NCI-H2196 (cell line): ENCODE measurements at regions not wholly inside any gene's neighbourhood (a gene's known extent, or its start where the extent isn't known, plus 50 kb on each side); places are given as distances from the start of the nearest gene placed in this dataset.
A peak's percentile ranks its signal among the peaks of the same experiment; 100 is the strongest.
"Not testable (repeated sequence)": the region's sequence is repeated elsewhere in the genome, so short reads cannot be mapped to it uniquely, and the experiment has no call there.

Source experiments
- DNase-seq: peaks from one replicate; lab custom pipeline; 2025; ENCODE audit not compliant: unreplicated experiment; lab: John Stamatoyannopoulos, UW

DNA sequence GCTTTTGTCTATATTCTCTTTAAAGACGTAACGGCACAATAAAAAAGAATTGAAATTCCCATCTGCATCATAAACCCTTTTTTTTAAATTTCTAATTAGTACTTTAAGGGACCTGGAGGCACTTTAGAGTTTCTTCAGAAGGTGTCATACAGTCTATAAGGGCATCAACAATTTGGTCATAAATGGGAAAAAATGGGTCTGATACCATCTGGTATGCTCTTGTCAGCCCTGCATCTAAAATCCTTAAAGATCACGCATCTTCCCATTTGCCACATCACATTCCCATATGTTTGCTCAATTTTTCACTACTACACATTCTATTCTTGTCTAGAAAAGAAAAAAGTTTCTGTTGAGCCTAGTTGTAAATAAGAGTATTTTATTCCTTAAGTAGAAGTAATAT, 53.8 kb downstream of the COX7C start:
- DNase-seq: no peak

DNA sequence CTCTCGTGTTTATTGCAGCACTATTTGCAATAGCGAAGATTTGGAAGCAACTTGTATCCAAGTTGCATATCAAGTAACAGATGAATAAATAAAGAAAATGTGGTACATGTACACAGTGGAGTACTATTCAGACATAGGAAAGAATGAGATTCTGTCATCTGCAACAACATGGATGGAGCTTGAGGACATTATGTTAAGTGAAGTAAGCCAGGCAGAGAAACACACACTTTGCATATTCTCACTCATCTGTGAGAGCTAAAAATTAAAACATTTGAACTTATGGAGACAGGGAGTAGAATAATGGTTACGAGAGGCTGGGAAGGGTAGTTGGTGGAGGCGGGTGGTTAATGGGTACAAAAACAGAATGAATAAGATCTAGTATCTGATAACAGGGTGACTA, 56.3 kb downstream of the COX7C start:
- DNase-seq: no peak

DNA sequence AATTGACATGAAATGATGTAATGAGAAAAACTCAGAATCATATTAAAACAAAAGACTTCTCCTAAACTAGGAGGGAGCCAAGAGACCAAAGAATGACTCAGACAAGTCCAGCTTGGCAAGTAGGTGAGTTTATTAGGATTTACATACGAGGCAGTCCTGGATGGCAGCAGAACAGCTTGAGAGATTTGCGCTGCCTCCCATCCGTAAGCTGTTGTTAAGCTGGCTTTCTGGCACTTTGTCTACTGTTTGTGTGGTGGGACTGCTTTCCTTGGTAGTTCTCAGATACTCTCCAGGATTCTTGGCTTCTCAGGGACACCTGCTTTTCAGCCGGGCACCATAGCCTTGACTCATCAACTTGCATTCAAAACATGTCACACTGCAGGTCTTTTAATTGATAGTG, 57.6 kb downstream of the COX7C start:
- DNase-seq: no peak

DNA sequence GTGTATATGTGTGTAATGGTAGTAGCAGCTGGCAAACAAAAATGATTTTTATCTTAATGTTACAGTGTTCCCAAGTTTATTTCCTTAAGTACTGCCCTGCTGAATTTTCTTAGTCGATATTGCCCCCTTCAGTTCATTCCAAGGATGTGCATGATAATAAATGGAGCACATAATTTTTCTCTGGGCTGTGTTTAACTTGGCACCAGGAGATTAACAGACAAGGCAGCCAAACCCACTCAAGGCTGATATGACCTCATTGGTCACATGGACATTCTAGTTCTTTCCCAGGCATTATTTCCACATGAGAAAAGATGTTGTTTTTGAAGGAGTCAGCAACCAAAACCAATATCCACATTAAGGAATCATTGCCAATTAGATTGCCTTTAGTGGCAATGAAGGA, 61.8 kb downstream of the COX7C start:
- peak; percentile 37 for DNase-seq

DNA sequence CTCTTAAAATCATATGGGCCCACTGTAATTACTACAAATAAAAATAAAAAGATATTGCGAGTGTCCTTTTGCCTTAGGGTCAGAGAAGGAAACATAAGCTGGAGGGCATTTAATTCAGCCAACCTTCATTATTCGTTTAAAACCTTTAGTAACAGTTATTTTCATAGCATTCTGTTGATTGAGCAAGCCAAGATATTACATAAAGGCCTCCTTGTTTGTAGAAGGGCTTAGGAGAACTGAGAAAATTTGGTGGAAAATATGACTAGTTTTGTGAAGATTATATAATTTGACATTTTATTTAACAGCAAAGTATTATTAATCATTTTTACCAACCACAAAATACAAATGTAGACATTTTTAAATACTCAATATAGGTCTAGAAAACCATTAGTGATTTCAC, 62.2 kb downstream of the COX7C start:
- no peak for DNase-seq

DNA sequence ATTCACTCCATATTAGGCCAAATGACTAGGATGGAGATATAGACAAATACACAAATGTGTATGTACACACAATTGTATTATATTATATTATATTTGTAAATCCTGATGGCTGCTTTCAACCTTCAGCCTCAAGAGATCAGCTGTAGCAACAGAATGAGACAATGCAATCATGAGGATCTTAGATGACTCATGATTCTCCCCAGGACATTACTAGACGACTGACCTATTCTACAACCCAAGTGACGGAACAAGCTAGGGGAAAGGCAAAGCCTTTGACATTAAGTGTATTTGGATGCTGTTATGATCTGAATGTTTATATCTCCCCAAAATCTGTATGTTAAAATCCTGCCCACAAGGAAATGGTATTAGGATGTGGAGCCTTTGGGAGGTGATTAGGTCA, 66.5 kb downstream of the COX7C start:
- DNase-seq: no peak

DNA sequence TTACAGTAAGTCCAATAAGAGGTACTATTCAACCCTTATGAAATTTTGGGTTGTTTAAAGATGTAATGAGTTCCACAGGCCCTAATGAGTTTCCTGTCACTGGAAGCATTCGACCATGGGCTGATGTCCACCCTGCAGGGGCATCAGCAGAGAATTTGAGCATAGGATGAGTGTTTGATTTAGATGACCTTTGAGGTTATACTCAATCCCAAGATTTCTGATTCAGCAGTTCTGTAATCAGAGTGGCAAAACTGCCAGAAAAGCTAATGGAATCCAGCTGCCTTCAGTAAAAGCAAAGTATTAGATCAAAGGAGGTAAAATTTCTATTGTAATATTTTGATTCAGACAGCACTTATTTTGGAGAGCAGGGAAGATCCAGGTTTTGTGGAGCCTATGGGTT, 68.3 kb downstream of the COX7C start:
- DNase-seq: no peak

DNA sequence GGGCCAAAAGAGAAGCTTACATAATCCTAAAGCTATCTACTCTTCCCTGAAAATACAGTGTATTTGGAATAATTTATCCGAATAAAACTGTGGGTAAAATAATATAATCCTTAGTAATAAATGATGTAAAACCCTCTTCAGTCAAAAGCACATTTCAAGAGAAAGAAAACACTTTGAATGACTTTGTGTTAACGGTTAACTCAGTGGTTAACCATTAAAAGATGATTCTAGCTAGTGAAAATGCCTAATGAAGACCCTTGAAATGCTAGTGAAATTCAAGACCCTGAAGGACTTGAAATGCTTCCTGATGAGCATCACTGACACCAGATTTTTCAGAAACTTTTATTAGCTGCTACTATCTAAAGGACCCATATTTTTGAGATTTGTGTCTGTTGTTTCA, 70.7 kb downstream of the COX7C start:
- DNase-seq: no peak

DNA sequence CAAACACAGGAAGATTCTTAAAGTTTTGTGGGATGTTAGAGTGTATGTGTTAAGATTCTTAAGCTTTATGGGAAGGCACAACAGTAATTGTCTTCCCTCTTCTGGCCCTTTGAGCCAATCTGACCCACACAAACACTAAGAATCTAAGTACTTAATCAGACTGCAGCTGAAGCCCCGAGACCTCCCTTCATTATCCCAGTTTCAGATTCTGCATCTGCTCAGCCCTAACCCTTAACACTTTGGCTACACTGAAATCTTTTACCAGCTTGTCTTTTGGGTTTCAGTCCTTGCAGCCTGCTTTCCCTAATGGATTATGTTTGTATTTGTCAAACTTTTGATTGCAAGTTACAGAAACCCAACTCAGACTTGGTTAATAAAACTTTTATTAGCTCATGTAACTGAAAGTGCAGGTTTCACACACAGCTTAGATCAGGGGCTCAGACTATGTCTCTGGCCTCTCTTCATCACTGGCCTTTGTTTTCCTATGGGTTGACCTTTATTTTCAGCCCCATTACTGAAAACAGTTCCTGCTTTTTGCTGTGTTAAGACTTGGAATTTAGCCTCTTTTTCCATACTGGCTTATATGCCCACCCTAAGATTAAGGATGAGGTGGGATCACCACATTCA, 71.5 kb downstream of the COX7C start:
- DNase-seq: no peak

DNA sequence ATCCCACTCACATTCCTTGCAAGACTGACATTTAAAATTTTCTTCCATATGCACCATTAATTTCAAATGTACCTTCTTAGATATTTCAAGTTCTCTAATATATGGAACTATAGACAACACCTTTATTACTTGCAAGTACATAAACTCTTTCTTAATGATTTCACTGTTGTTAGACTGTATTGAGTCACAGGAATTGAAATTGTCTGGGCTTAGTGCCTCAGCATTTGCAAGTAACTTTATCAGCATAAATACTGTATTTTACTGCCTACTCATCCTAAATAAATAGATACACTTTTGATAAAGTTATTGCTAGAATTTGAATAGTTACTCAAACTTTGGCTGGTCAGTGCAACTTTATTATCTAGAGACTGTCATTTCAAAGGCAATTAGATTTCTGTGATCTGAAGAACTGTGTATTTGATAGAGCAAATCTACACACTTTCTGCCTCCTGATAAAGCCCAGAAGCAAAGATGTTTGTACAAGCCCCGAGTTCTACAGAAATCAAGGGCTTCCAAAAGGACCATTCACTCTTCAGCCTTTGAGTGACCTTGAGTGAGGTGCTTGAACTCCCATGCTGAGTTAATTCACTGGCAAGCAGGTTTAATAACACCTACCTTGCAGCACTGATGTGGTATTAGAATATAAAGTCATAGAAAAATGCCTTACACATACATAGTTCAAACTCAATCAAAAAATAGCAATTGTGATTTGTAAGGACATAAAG, 91.6 kb downstream of the COX7C start:
- DNase-seq: no peak

DNA sequence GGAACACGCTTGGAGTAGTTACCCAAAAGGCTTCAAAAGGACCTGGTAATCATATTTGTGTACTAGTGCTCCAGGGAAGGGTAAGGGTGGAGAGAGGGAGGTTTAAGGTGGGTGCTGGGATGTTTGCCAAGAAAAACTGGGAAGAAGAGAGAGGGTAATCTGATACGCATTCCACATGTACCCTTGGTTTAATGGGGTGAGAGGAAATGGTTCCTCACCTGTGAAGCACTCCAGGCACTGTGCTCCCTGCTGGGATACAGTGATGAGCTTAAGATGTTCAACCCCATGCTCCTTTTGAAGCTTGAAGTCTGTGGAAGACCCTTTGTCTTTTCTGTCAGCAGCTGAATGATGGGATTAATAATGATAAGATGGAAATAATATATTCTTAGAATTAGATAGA, 98.4 kb downstream of the COX7C start:
- no peak for DNase-seq

DNA sequence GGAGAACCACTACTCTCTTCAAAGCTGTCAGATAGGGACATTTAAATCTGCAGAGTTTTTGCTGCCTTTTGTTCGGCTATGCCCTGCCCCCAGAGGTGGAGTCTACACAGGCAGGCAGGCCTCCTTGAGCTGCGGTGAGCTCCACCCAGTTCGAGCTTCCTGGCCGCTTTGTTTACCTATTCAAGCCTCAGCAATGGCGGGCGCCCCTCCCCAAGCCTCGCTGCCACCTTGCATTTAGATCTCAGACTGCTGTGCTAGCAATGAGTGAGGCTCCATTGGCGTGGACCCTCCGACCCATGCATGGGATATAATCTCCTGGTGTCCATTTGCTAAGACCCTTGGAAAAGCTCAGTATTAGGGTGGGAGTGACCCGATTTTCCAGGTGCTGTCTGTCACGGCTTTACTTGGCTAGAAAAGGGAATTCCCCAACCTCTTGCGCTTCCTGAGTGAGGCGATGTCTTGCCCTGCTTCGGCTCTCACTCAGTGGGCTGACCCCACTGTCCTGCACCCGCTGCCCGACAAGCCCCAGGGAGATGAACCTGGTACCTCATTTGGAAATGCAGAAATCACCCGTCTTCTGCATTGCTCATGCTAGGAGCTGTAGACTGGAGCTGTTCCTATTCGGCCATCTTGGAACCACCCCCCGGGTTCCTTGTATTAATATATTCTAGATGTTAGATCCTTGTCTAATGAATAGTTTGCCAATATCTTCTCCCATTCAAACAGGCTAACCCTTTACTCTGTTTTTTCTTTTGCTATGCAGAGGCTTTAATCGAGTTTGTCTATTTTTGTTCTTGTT, 113.8 kb downstream of the COX7C start:
- not testable (repeated sequence) for DNase-seq

DNA sequence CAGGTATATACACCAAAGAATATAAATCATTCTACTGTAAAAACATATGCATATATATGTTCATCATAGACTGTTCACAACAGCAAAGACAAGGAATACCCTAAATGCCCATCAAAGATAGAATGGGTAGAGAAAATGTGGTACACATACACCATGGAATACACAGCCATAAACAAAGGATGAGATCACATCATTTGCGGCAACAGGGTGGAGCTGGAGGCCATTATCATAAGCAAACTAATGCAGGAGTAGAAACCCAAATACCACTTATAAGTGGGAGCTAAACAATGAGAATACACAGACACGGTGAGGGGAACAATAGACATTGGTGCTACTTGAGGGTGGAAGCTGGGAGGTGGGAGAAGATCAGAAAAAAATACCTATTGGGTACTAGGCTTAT, 117.6 kb downstream of the COX7C start:
- DNase-seq: no peak

DNA sequence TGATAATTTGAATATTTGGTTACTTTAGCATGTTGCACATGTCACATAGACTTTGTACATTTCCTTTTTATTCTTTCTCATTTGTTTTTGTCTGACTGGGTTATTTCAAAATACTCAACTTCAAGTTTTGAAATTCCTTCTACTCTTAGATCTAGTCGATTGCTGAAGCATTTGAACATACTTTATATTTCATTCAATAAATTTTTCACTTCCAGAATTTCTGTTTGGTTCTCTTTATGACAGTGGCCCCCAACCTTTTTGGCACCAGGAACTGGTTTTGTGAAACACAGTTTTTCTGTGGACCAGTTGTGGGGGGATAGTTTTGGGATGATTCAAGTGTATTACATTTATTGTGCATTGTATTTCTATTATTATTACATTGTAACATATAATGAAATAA, 119.8 kb downstream of the COX7C start:
- DNase-seq: no peak

DNA sequence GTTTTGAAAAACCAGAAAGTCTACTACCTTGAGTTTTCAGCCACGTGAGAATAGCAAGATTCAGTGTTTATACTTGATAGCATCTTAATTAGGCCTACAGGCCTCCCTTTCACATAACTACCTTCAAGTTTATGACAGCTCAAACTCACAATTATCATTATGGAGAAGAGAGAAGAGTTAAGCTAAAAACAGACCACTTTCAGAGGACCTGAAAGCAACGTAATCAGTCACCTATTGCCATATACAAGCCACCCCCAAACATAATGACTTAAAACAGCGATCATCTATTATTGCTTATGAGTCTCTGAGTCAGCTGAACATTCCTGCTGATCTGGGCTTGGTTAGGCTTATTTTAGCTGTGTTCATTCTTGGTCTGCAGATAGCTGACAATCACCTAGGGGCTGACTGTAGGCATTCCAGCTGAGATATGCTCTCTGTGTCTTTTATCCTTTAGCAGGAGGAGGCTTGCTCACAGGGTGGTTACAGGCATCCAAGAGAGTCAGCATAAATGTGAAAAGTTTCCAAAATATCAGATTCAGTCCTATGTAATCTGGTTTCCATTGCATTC, 130.9 kb downstream of the COX7C start:
- no peak for DNase-seq

DNA sequence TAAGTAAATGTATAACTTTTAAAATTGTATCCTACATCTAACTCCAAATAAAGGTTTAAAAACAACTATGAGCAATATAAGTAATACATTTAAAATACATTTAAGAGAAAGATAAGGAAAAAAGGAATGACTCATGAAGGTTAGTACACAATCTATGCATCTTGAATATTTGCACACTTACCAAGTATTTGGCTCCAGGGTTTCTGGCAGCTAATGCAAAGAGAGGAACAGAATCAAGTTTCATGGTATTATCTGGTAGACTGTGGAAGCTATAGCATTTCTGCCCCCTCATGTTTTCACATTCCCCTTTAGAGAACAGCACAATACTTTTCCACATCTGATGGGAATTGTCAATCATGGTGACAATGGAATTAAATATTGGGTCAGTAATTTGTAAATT, 132.1 kb downstream of the COX7C start:
- DNase-seq: no peak

DNA sequence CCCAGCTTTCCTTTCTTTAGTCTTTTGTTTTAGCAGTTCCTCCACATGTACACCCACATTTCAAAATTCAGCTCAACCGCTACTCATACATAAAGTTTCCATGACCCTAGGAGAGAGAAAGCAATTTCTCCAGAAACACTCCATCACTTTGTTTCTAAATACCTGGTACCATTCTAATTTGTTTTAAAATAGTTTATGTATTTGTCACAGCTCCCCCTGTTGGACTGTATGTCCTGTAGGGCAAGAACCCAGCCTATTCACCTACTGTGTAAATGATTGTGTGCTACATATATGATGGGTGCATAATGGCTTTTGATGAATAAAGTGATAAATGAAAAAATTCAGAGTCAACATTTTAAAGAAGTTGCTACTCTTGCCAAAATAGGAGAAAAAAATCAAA, 139.1 kb downstream of the COX7C start:
- no peak for DNase-seq

DNA sequence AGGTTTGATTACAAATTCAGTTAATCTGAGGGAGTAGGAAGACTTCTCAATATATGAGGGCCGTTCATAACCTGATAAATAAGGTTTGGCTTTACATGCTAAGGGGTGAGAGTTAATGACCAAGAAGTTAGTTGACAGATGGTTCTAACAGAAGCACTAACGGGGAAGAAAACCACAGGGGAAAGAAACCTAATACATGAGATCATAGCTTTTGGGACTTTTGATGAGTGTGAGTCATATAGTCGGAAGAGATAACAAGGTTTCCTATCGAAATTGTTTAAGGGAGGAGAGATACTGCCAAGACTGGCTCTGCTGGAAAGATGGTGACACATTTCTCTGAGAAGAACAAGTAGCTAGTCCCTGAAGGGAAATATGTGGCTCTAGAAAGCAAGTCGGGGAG, 140.1 kb downstream of the COX7C start:
- DNase-seq: no peak

DNA sequence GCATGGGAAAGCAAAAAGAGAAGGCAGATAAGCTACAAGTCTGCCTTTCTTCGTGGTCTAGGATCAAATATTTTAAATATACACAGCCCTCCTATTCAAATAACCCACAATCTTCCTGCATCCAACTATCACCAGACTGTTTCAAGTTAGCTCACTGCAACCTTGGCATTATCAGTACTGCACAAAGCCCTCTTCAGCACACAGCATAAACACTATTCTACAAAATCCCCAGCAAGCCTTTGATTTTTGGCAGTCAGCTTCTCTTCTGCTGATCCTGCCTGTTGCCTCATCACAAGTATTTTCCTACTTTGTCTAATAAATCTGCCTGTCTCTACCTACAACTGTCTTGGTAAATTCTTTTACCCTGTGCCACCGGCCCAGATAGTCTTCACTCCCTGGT, 142.9 kb downstream of the COX7C start:
- no peak for DNase-seq

DNA sequence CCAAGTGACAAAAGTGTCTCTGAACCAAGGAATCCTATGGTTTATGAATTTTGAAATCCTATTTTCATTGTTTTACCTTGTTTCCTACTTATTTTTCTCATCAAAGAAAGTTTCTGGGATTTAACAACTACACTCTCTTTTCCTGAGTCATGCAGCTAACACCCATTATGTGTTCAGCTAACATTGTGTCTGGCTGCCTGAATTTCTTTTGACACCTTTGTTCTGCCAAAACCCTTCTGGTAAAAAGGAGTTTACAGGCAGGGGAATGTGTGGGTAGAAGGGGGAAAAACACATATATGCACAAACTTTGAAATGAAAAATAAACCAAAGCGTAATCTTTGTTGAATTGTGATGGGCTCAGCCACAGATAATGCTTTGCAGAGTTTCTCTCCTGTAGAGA, 146.2 kb downstream of the COX7C start:
- no peak for DNase-seq

DNA sequence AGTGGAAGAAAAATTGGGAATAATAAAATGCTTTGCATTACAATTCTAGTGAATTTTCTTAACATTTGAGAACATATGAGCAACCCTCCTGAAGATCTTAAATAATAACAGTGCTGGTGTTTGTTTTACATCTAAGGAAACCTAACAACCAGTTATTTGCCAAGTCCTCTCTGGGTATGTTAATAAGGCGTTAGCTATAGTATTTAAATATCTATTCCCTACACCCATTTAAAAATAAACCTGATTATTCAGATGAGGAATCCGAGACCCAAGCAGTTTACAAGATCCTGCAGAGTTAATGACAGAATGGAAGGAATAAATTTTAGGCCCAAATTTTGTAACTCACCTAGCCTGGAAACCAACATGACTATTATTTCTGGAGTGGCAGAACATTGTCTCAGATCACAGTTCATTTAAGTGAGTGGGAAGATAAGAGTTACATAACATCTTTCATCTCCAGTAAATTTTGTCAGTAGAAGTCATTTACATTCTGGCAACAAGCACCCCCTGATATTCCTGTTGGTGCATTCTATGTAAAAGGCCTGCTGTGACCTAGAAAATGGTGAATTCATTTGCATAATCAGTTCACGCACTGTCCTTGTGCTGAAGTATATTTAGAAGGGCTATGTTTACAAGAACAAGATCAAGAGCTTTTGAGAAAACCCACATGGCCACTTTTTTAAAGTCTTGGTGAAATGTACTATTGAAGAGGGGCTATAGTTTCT, 148.2 kb downstream of the COX7C start:
- no peak for DNase-seq
